ENCODE measurements at regions not wholly inside any gene's neighbourhood (a gene's known extent, or its start where the extent isn't known, plus 50 kb on each side); places are given as distances from the start of the nearest gene placed in this dataset.
A peak's percentile ranks its signal among the peaks of the same experiment; 100 is the strongest.
"Not testable (repeated sequence)": the region's sequence is repeated elsewhere in the genome, so short reads cannot be mapped to it uniquely, and the experiment has no call there.

DNA sequence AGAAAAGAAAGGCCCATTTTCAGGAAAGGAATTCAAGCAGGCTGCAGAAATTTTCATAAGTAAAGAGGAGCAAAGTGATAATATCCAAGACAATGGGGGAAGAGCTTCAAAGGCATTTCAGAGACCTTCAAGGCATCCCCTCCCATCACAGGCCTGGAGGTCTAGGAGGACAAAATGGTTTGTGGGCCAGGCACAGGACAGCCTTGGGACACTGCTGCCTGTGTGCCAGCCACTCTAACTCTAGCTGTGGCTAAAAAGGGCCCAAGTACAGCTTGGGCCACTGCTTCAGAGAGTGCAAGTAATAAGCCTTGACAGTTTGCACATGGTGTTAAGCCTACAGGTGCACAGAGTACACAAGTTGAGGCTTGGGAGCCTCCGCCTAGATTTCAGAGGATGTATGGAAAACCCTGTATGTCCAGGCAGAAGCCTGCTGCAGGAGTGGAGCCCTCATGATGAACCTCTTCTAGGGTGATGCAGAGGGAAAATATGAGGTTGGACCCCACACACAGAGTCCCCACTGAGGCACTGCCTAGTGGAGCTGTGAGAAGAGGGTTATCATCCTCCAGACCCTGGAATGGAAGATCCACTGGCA lies 51.8 kb upstream of the ZSWIM5 start:
- DNase-seq (ENCODE audit: low read depth): no peak

DNA sequence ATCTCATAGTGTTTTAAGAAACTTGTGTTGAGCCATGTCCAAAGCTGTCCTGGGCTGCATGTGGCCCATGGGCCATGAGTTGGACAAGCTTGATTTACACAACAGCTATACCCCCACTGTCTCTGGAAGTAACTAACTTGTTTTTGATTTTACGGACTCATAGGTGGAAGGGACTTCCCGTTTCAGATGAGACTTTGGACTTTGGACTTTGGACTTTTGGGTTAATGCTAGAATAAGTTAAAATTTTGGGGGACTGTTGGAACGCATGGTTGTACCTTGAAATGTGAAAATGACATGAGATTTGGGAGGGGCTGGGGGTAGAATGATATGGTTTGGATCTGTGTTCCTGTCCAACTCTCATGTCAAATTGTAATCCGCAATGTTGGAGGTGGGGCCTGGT lies 52.6 kb upstream of the ZSWIM5 start:
- DNase-seq (ENCODE audit: low read depth): no peak

DNA sequence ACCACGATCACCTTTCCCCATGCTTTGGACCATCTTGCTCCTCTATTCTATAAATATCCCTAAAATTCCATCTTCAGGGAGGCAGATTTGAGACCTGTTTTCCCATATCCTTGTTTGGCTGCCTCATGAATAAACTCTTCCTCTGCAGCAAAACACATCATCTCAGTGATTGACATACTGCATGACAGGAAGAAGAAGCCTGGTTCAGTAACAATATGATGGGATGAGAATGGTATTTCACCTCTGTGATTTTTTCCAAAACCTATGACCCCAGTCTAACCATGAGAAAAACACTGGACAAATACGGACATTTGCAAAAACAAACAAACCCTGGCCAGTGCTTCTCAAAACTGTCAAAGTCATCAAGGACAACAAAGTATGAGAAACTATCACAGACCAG lies 53.8 kb upstream of the ZSWIM5 start:
- peak; percentile 36 for DNase-seq (ENCODE audit: low read depth)

DNA sequence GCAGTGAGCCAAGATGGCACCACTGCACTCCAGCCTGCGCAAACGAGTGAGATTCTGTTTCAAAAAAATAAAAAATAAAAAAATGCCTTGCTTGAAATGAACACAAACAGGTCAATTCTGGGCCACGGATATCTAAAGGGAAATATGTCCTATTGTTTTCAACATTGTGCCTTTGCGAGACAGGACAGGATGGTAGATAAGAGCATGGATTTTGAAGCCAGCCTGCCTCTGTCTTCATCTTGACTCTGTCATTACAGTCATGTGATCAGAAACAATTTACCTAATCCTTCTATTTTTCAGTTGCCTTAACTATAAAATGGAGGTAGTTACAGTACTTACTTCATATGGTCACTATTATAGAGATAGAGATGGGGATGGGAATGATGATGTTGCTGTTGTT lies 56.7 kb upstream of the ZSWIM5 start:
- DNase-seq (ENCODE audit: low read depth): no peak

DNA sequence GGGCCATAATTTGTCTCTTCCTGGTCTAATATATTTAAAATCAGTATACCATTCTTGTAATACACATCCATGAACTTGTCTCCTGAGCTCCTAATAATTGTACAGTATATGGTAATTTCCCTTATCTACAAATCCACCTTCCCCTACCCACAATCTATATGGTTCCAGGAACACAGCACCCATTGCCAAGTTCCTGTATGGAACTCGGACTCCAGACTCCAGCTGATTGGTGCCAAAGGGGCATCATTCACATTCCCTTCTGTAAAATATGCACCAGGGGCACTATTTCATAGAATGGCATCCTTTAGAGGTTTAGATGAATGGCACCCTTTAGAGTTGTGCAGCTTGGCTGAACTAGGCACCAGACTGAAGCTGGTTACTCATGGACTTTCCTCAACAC lies 58.8 kb upstream of the ZSWIM5 start:
- no peak for DNase-seq (ENCODE audit: low read depth)

DNA sequence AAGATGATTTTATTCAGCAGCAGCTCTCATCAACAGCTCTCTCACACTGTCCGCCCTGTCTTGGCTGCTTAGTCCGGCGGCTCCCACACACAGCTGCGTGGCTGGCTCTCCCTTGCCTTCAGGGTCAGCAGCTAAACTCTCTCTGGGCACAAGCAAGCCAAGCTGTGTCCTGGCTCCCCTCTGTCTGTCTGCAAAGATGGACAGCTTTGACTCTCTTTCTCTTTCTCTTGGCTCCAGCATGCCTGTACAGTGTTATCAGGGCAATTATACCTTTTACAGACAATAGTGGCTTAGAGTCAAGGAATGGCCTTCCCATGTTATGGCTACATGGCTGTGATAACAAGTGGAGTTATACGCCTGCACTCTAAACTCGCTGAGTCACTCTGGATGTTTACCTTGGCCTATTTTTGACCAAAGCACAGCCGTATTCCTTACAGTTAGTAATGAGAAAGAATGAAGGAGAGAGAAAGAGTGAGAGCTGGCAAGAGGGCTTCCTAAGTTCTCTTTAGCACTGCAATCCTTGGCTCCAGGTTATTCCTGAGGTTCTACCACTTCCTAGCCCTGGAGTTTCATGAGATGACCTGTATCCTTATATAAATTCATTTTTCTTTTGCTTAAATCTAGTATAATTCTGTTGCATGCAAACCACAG lies 59.9 kb upstream of the ZSWIM5 start:
- peak; percentile 87 for DNase-seq (ENCODE audit: low read depth)

- DNase-seq (ENCODE audit: low read depth): not testable (repeated sequence)
Measured at GRCh38 chr1:45268310-45268709, 58.4 kb upstream of the HPDL start.

GRCh38 chr1:45272267-45272666 lies 54.4 kb upstream of the HPDL start:
- DNase-seq (ENCODE audit: low read depth): not testable (repeated sequence)

GRCh38 chr1:45272913-45273371 lies 53.8 kb upstream of the HPDL start:
- DNase-seq (ENCODE audit: low read depth): peak; percentile 70

DNA sequence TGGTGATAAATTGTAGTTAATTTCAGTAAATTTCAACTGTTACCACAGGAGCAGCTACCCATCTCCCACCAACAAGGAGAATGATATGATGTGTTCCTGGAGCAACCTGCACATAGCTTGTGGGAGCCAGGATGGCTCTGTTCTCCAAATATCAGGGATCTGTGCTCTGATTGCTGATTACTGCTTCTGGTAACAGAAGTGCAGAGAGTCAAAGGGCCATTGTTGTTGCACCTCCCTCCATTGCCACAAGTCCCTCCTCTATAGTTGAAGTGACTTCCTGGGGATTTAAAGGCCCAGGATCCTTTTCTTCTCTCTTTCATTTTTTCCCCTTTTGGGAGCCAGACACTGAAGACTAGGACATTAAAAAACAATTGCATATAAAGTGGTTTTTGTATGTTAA lies 51.6 kb upstream of the HPDL start:
- no peak for DNase-seq (ENCODE audit: low read depth)

All from M059J (cell line).